HG03097 (cell line): ENCODE measurements at regions not wholly inside any gene's neighbourhood (a gene's known extent, or its start where the extent isn't known, plus 50 kb on each side); places are given as distances from the start of the nearest gene placed in this dataset.

Source experiments
- ATAC-seq: cut with Tn5 transposase; IDR thresholded peaks from one replicate; pipeline ENCODE4 v1.9.1; 2021; ENCODE audit not compliant: unreplicated experiment, low FRiP score

DNA sequence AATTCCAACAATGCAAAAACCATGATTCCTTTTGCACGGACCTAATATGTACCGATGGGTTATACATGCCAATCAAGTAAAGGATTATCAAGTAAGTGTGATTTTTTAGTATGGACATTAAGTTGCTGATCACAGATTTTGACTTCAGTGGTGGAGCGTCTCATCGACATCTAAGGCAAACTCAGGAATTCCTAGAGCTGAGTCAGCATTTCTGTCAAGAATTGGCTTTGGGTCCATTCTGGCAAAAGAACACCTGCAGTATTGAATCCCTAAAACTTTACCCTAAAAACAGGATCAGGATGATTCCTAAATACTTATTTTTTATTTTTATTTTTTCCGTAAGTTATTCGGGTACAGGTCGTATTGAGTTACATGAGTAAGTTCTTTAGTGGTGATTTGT lies 83.6 kb downstream of the HPGD start:
- no peak for ATAC-seq

DNA sequence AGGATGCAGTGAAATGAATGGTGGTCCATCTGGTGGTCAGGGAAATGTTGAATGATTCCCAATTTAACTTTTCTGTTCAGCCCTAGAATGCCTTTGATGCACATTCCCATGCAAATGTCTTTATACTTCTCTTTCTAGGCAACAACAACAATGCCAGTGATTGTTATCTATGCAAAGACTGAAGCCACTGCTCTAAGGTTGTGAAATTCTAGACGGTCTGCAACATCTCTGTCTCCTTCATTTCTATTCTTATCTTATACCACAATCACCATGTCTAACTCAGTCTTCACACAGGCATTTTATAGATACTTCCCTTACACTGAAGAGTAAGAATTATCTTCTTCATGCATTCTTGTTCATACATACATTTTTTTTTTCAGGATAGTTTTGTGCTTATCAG lies 84.5 kb downstream of the HPGD start:
- no peak for ATAC-seq

DNA sequence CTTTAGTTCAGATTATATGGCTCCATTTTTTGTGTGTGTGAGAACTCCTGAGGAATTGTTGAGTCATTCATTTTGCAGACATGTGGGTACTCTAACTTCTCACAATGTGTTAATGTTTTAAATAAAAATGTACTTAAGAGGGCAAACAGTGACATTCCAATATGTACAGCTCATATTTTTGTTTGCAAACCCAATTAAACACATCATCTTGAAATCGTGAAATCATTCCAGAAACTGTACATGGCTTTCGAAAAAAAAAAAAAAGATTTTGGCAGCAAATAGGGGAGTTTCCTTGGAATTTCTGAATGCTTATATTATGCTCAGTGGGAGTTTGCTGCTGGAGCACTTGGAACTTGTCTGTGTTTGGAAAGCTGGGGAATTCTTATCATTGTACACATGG lies 85.0 kb downstream of the HPGD start:
- ATAC-seq: no peak

DNA sequence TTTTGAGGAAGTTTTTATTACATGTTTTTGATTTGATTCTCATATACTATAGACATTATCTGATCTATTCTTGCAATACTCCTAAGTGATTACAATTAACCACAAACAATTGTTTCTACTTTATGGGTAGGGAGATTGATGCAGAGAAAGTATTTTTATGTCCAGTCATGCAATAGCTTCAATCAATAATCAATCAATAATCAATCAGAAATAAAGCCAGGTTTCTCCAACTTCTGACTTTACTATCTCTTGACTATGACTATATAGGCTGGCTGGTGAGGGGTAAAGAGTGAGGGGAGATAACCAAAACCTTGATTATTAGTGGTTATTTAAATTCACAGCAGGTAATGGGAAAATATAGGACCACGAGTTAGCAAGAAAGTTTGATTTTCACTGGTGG lies 85.9 kb downstream of the HPGD start:
- ATAC-seq: no peak

DNA sequence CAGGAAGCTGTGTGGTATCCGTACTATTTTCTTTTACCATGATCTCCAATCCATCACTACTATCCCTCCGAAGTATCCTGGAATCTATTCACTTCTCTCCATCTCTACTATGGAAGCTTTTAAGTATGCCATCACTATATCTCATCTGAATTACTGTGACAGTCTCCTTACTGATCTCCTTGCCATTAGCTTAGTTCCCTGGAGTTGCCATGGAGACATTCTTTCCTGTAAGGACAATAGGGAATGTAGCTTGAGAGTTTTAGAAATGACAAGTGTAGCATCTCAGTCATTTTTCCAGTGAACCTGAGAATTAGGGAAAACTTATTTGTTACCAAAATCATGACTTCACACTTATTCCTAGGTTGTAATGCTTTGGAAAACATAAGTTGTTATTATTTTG lies 86.3 kb downstream of the HPGD start:
- no peak for ATAC-seq

DNA sequence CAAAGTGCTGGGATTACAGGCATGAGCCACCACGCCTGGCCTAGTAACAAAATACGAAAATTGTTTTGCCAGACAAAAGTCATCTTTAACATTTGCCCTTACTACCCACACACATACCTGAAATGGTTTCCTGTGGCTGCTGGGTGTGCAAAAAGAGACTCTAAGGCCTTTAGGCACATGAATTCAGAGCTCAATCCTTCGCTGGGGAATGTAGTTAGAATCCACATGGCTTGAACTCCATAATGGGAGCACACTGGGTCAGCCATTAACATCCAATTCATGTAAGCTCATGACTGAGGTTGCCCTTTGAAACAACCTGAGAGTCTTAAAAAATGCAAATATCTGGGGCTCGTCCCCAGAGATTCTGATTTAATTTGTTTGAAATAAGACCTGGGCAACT lies 87.8 kb downstream of the HPGD start:
- ATAC-seq: no peak

DNA sequence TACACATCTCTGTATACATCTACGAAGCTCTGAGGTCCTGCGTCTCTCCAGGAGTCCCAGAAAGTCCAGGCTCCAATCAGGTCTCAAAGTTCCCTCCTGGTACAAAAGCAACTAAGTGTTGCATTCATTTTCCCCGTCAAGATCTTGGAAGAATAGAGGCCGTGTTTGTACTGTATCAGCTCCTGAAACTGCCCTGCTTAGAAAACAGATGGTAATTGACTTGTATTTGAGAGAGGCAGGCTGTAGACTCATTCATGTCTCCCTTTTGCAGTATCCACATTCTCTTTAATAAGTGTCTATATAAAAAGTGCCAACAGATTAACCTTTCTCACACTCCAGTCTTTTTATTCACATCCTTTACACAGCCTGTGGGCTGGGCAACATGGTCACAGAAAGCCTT lies 91.7 kb downstream of the HPGD start:
- no peak for ATAC-seq

DNA sequence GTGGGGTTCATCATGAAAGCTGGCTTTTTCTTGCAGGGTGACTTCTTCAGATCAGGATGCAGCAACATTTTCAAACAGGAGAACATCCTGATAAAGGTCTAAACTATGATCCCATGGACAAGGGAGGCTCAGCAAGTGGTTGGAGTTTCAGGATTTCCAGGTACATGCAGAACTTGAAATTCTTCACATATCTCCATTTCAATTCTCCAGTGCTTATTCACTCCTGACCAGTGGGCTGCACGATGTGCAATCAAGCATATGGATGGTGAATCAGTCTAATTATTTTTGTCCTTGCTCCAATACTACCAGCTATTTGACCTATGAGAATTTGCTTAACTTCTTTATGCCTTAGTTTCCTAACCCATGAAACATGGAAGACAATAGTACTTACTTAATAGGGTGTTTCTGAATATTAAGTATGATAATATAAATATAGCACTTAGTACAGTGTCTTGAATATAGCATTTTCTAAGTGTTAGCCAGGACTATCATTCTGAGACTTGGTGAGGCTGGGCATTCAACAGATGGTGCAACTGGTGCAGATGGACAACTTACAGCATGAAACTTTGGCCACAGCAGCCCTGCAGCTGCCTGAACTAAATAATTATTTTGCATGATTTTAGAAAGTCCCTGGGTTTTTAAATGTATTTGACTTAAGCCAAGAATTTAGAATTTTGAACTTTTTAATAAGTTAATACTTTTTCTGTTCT lies 92.4 kb downstream of the HPGD start:
- no peak for ATAC-seq

DNA sequence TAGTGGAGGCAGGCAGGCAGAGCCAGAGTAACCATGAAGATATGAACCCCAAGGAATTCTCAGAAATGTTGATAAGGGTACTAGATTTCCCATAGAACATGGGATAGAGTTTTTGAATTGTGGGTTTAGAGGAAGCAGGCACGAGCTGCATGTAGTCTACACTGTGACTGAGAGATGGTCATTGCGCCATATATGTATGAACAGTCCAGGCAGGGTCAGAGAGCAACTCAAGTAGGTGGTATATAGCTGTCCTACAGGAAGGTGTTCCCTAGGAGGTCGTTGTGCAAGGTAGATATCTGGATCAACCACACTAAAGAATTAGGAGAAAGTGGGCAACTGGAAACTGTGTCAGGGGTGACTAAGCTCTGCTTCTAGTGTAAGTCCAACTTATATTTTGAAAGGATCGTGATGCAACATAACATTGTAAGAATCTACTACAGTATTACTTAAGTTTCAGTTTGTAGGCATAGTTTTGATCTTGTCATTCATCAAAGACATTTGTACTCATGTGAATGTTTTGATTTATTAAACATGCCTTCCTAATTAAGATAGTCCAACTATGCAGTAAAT lies 94.6 kb downstream of the HPGD start:
- ATAC-seq: no peak

DNA sequence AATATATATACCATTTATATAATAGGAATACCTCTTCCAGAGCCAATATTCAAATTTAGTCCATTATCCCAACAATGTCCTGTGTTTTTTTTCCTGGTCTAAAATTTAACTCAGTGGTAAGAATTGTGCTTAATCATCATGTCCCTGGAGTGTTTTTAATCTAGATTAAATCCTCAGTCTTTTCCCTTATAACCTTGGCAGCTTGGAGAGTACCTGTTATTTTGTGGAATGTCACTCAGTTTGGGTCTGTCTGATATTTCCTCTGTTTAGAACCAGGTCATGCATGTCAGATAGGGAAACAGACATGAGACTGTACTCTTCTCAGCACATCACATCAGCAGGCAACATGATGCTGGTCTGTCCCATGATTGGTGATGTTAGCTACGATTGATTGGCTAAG lies 96.6 kb downstream of the HPGD start:
- no peak for ATAC-seq

DNA sequence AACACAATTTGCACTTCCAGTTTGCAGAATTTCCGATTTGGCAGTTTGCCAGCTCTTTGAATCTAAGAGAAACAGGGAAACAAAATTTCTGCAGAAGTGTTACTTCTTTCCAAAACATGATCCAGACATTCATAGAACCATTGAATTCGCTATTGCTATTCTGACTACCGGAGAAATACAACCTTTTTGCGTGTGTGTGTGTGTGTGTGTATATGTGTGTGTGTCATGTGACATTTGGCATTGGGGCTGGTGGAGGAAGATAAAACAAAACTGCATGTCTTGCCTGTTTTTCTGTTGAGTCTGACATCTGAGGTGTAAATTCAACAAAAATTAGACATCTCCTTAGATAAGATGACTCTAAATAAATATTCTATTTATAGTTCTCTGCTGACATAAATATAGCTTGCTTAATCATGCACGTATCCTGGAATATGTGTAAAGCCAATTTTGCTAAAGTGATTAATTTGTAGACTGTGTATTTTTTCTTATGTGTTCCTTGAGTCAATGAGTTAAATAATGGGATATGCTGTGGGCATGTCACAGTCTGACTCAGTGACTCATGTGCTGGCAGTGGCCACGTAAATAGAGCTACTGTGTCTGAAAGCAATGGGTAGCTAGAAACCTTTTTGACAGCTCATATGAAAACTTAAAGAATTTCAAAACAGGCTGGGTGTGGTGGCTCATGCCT lies 98.9 kb downstream of the HPGD start:
- peak; percentile 70 for ATAC-seq

DNA sequence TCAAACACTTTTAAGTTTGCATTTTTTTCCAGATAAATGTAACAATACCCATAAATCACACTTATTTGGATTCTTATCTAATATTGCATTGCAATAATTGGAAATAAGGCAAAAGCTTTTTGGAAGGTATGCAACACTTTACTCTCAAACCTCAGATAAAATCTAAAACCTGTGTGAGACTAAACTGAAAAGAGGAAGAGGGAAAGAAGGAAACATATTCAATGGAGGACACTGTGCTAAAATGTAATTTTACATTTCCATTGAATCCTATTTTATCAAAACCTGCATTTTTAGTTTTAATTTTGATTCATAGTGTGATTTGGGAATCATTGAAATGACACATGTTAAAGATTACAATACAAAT lies 99.4 kb downstream of the HPGD start:
- ATAC-seq: no peak

DNA sequence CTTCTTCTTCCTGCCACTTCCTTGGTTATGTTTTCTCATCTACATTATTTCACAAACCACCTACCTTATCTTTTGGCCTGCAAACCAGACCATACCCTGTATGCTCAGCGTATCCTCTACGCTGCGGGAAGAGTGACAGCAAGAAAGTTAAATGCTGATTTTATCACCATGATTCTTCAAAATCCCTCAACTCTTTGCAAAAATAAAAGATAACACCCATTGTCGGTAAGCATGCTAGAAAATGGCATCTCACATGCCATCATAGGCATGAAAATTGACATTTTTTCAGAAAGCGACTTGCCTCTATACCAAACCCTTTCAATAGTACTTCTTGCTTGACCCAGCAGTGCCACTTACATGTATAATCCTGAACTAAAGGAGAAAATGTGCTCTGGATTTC lies 102.0 kb downstream of the HPGD start:
- no peak for ATAC-seq

DNA sequence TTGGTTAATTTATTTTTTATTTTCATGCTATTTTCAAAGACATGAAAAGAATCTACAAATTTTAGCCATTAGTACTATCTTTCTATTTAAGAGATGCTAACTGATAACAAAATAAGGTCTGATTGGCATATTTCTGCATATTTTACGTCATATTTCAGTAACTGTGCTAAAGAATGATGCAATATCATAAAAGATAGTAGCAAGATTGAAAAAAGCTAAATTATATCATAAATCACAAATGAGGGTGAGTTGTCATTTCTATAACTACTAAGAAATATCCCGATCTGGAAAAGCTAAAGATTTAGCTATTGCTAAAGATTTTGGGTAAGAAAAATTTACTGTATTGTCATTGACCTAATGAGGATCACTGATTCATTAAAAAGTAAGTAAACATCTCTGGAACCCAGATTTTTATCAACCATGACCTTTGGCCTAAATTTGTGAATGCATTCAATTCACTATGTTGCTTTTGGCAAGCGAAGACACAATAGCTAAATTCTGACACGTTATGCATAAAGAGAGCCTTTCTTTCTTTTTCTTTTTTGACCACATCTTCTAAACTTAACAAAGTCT lies 103.6 kb downstream of the HPGD start:
- ATAC-seq: no peak

DNA sequence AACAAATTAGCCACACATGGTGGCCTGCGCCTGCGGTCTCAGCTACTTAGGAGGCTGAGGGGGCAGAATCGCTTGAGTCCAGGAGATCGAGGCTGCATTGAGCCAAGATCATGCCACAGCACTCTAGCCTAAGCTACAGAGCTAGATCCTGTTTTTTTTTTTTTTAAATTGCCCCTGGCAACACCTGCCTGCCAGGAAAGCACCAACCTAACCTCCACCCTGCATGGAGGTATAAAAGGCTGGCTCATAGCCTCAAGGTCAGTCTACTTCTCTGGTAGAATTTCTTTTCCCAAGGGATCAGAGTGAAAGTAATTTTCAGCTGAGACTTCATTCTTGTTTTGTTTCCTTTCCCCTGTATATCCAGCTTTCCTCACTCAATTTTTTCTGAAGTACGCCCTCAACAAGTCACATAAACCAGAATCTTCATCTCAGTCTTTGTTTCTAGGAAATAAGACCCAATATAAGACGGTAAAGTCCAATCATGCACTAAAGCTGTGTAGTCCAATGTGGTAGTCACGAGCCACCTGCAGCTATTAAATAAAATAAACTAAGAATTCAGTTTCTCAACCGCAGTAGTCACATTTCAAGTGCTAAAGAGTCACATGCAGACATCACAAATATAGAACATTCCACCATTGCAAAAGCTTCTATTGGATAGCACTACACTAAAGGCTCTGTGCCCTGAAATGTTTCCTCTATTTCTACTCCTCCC lies 113.3 kb downstream of the HPGD start:
- no peak for ATAC-seq

DNA sequence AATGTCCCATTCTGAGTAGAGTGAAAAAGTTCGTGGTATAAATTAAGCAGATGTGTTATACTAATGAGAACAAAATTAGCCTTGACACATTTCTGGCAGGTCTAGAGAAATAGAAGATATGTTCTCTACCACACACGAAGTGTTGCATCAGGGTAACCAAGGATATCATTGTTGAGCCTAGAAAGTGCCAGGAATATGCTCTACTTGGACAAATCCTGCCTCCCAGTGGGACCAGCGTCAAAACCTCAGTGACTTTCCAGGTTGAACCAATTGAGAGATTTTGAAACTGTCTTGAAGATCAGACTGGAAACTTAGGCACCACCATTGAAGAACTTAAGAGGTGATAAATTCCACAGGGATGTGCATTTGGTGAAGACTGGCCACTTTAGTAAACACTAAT lies 115.9 kb downstream of the HPGD start:
- ATAC-seq: no peak

DNA sequence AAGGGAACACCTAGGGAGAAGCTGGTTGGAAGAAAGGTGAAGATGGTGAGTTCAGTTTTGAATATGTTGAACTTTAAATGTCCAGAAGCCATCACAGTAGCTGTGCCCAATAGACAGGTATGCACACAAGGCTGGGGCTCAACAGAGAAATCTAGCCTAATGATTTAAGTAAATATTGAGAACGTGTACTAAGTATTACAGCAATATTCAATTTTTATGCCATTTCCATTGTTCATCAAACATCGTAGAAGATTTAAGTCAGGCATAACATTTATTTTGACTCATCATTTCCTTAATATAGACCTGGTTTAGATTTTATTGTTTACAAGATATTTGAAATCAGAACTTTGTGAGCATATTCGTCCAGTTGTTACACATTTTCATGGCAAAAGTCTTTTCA lies 116.4 kb downstream of the HPGD start:
- ATAC-seq: no peak

DNA sequence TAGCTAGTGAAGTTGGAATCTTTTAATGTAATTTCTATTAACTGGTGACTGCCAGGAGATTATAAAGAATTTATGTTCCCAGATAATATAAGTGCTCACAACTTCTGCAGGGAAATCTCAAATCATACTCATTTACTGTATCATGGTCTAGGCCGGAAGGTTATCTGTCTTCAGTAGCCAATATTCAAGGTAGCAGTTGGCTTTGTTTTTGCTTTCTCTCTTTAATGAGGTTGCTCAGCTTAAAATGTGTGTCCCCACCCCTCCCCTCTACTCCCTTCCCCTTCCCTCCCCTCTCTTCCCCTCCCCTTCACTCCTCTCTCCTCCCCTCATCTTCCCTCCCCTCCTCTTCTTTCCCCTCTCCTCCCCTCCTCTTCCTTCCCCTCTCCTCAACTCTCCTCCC lies 117.6 kb downstream of the HPGD start:
- ATAC-seq: no peak

DNA sequence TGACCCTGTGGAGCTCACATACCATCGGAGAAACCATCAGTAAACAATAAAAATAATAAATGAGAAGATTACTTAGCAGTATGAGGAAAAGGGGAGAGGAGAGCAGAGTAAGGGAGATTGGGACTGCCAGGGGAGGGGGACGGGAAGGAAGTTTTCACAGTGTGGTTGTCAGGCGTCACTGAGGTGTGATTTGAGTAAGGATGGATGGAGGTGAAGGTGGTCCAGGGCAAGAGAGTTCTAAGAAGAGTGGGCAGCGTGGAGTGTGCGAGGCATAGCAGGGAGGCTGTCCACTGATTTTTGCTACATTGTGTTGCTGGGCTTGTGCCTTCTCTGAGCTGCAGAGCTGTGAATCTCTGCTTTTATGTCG lies 119.1 kb downstream of the HPGD start:
- no peak for ATAC-seq

DNA sequence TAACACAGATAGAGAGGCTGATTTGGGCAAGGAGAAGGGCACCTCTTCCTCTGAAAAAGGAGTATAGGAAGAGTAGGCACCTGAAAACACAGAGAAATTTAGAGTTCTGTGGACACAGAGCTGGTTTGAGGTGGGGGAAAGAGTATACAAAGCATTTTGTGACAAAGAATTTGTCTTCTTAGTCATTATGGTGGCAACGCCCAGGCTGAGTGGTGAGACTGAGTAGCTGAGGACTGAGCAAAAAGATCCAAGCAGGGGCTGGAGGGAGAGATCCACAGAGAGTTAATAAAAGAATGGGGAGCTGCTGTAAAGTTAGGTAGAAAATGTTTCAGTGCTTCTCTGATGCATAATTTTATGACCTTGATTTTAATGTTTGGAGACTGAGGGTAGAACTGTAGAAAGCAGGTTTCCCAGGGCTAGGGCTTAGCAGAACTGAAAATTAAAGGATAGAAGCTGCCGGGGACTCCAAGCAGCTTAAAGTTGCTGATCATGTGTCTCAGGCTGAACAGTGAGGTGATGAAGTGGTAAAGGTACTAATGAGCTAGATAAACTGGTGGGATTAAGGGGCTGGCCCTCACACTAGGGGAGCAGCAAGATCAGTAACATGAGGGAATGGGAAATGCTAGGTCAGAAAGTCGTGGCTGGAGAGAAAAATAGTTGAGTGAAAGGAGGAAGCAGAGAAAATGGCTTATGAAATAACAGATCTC lies 118.9 kb downstream of the CEP44 start:
- ATAC-seq: no peak
